NCI-H82 (cell line): ENCODE measurements at regions not wholly inside any gene's neighbourhood (a gene's known extent, or its start where the extent isn't known, plus 50 kb on each side); places are given as distances from the start of the nearest gene placed in this dataset.

Experiments used
- DNase-seq: peaks from one replicate; lab custom pipeline; 2025; lab: John Stamatoyannopoulos, UW

DNA sequence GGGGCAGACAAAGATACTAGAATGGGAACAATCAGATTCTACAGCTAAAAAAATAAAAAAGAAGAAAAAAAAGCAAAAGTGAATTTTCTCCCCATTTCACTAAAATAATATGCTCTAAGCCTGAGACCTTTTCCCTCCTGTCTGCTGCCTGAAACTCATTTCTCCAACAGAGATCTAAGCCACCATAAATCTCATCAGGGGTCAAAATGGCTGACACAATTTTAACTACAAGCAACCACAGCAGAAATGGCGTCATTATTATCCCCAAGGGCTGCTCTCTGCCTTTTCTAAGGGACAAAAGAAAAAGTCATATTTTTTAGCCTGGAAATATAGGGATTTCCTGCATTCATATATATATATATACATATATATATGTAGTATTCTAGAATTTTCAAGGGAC lies 183.7 kb upstream of the CAMK1G start:
- DNase-seq: no peak

GRCh38 chr1:209400351-209401220 lies 182.9 kb upstream of the CAMK1G start:
- DNase-seq: no peak

- DNase-seq: no peak
Observed at GRCh38 chr1:209402697-209403096, 180.8 kb upstream of the CAMK1G start.

DNA sequence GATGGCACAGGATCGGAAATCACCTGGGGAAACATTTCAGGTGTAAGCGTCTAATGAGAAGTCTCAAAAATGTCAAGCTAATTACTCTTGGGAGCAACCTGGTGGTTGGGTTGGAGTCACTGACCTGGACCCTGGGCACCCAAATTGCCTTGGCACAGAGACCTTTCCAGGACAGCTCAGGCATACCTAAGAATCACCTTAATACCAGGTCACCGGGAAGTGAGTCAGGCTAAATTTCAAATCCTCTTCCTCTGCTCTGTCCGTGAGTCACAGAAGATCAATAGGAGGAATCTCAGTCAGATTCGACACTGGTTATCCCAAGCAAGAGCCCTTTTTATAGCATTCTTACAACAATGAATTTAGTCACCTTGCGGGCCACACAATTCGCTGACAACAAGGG lies 179.6 kb upstream of the CAMK1G start:
- DNase-seq: no peak

DNA sequence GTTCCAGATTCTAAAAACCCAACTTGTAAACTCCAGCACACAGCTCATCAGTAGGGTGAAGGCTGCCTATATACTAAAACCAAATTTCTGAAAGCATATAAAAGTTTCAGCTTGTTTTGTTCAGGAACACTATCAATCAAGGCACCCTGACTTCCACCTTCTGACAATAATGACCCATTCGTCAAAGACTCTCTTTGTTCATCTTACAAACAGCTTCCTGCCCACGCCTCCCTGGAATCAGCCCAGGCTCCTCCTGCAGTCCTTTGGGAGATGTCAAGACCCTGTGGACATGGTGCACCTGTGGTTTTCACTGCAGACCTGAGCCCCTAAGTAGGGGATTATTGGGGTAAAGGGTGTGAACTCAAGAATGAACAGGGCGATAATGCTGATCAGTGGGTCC lies 178.9 kb upstream of the CAMK1G start:
- DNase-seq: no peak

DNA sequence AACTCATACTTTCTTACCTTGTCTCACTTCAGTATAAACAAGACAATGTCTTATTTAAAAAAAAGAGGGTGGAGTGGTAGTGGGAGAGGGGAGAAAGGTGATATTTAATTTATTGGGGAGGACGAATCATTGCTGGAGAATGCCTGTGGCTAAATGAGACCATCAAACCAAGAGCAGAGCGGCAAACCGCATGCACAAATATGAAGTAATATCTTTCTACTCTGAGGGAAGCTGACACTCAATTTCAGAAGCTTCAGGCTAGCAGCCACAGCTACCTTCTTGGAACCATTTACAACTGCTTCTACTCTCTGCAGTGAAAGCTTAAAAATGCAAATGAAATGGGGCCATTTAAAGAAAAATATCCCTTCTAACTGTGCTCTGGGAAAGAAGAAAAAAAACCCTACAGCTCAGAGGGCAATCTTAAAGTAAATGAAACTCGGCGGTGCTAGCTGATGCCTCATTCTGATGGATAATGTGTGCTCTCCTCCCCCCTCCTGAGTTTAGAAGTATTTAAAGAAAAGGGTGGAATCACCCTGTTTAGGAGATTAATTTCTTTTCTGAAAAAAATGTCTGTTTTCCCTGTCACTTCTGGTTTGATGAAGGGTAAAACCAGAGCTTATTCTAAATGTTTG lies 178.2 kb upstream of the CAMK1G start:
- no peak for DNase-seq

DNA sequence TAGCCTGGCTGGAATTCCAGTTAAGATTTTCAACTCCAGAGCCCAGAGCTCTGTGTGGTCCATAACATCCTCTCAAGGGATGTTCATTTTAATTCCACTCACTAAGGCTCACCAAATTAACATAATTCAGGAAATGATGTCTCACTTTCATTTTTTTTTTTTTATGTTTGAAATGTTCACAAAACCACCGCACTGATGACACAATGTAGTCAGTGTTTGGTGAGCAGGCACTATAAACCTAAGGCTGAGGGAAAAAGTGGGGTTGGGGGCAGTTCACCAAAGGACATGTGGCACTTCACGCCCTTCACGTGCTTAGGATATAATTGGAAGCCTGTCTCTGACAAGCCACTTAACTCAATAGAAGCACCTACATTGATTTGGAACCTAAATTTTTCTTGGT lies 177.3 kb upstream of the CAMK1G start:
- DNase-seq: no peak

DNA sequence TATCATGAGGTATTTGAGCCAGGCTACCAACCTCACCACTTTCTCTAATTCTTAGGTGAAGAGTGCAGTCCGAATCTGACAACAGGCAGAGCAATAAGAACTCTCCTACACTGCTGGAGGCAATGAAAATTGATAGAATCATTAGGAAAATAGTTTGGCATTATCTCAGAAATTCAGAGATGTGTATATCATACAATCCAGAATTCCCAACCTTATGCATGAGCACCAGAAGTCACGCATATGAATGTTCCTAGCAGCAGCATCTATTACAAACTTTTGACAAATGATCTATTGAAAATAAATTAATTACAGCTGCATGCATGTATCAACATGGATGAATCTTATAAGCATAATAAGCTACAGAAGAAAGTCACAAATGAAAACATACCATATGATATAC lies 176.9 kb upstream of the CAMK1G start:
- no peak for DNase-seq

GRCh38 chr1:209409780-209410179 lies 173.7 kb upstream of the CAMK1G start:
- no peak for DNase-seq

- no peak for DNase-seq
Observed at GRCh38 chr1:209411491-209411929, 172.0 kb upstream of the CAMK1G start.

GRCh38 chr1:209412036-209412435 lies 171.5 kb upstream of the CAMK1G start:
- DNase-seq: no peak

DNA sequence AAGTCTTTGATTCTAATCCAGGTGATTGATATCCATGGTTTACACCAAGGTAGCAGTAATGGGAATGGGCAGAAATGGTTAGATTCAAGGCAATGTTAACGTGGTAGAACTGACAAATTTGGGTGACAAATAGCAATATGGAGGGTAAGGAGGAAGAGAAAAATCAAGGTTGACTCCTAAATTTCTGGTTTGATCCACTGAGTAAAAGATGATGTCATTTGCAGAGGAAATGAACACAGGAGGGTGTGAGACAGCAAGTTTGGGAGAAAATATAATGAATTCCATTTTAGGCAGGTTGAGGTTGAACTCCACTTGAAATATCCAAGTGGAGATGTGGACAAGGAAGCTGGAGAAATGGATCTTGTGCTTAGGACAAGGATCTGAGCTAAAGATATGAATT lies 170.9 kb upstream of the CAMK1G start:
- DNase-seq: no peak

DNA sequence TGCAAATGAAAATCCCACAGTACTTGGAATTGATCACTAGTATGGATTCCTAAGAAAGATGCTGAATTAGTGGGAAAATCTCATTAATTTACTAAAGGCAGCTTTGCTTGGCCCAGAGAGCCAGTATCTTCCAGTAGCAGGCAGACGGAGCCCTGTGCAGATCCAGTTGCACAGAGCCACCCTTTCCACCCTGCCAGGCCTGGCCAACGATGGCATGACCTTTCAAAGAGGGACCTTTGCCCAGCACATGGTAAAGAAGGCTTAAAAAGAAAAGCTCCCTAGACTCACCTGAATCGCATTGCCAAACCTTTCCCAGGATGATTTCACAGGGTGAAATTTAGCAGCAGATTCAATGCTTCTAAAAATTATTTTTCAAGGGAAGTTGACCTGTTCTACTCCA lies 170.5 kb upstream of the CAMK1G start:
- DNase-seq: no peak

DNA sequence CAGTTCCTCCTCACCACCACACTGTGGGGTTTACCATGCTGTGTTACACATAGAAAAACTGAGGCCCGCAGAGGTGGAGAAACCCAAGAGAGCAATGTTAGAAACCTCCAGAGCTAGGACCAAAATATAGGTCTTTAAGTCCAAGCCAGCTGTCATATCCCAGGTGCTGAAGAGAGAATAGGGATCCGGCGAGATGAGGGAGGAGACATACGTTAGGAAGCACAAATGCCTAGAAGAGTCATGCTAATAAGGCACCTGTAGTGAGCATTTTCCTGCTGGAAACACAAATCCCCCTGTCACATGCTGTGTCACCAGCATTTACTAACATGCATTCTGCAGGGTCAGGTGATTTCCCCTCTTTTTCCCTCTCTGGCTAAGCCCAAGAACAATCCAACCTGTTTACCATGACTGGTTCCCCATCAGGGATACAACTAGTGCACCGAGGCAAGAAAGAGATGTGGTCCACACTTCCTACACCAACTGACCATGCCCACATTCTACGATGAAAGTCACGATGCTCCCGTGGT lies 168.6 kb upstream of the CAMK1G start:
- no peak for DNase-seq

- DNase-seq: peak; percentile 83
Observed at GRCh38 chr1:209416039-209416438, 167.5 kb upstream of the CAMK1G start.

DNA sequence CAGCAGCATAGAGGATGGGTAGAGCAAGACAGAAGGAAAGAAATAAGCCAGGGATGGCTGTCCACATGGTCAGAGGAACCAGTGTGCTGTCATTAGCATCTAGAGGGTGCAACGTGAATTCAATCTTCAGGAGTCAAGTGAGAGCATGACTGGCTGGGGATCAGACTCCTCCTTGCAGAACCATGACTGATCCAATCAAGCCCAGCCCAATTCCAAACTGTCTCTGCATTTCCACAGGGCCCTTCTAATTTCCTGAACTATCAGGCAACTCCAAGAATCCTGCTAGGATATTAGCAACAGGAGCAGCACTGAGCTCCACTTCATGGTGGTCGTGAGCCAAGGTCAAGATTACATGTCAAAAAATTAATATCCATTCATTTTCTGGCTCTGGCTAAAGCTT lies 166.8 kb upstream of the CAMK1G start:
- no peak for DNase-seq

DNA sequence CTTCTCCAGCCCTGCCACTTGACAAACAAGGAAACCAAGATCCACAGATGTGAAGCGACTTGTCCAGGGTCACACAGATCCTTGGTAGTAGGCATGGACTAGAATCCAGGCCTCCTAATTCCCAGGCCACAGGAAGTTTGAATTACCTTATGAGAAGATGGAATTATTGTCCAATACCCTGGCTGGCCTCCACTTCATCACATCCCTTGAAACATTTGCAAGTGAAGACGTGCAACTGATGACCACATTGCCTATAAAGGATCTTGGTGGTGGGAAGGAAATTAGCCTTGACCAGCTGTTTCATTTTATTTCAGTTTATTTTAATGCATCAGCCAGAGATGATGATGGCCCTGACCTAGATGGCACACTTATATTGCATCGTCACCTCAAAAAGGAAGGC lies 165.8 kb upstream of the CAMK1G start:
- DNase-seq: no peak

GRCh38 chr1:209420276-209420675 lies 163.2 kb upstream of the CAMK1G start:
- DNase-seq: no peak

DNA sequence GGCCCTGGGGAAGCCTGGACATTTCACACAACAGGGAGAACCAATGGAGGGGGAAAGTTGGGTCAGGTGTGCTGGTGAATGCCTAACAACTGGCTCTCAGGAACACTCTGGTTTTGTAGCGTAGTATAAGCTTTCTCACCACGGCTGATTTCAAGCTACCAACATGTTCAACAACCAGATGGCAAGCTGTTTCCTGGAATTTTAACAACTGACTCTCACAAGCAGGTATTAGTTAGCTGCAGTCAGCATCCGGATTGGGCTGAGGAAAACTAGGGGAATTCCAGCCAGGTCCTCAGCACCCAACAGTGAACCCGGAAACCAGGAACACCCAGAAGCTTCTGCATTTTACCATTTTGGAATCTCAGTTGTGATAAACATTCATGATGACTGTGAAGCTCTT lies 162.3 kb upstream of the CAMK1G start:
- peak; percentile 62 for DNase-seq

GRCh38 chr1:209421978-209422680 lies 161.4 kb upstream of the CAMK1G start:
- peak; percentile 59 for DNase-seq

- no peak for DNase-seq
Observed at GRCh38 chr1:209425959-209426358, 157.6 kb upstream of the CAMK1G start.

DNA sequence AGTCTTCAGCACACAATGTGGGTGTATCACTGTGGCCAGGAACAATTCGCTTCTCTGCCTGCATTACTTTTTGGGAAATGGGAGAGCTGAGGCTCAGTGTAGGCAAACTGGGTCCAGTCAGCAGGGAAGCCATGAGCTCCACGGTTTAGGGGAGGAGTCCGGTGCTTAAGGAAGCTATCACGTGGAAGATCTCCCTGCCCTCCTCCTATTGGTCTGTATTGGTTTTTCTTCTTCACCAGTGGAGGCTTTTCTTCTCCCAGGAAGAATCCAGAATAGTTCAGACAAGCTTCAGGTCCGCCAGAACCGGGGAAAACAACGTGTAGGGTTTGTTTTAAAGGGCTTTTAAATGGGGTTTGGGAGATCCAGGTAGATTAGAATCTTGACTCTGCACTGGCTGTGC lies 156.2 kb upstream of the CAMK1G start:
- no peak for DNase-seq

- DNase-seq: no peak
Observed at GRCh38 chr1:209427811-209428210, 155.7 kb upstream of the CAMK1G start.
